ENCODE measurements at regions not wholly inside any gene's neighbourhood (a gene's known extent, or its start where the extent isn't known, plus 50 kb on each side); places are given as distances from the start of the nearest gene placed in this dataset.
"Not testable (repeated sequence)": the region's sequence is repeated elsewhere in the genome, so short reads cannot be mapped to it uniquely, and the experiment has no call there.

GRCh38 chr15:55126111-55126510 is 70.6 kb downstream of the RSL24D1 start:
- DNase-seq = no peak

GRCh38 chr15:55124616-55125015 is 72.1 kb downstream of the RSL24D1 start:
- no peak for DNase-seq

- no peak for DNase-seq
These were observed 78.3 kb downstream of the RSL24D1 start for GRCh38 chr15:55118344-55118870.

- no peak for DNase-seq
These were observed 80.1 kb downstream of the RSL24D1 start for GRCh38 chr15:55116636-55117035.

- no peak for DNase-seq
These were observed 83.0 kb downstream of the RSL24D1 start for GRCh38 chr15:55113736-55114135.

- no peak for DNase-seq
These were observed 84.0 kb downstream of the RSL24D1 start for GRCh38 chr15:55112706-55113105.

- no peak for DNase-seq
These were observed 86.3 kb downstream of the RSL24D1 start for GRCh38 chr15:55110446-55110845.

- DNase-seq = peak; percentile 78
These were observed 87.8 kb downstream of the RSL24D1 start for GRCh38 chr15:55108858-55109518.

- no peak for DNase-seq
These were observed 88.3 kb downstream of the RSL24D1 start for GRCh38 chr15:55108448-55108847.

GRCh38 chr15:55106155-55106554 is 90.6 kb downstream of the RSL24D1 start:
- no peak for DNase-seq

- no peak for DNase-seq
These were observed 102.6 kb downstream of the RSL24D1 start for GRCh38 chr15:55094136-55094535.

- DNase-seq = no peak
These were observed 108.5 kb downstream of the RSL24D1 start for GRCh38 chr15:55088207-55088606.

- no peak for DNase-seq
These were observed 112.1 kb downstream of the RSL24D1 start for GRCh38 chr15:55084673-55085072.

- DNase-seq = no peak
These were observed 112.5 kb downstream of the RSL24D1 start for GRCh38 chr15:55084216-55084615.

- not testable (repeated sequence) for DNase-seq
These were observed 119.7 kb downstream of the RSL24D1 start for GRCh38 chr15:55077052-55077451.

- no peak for DNase-seq
These were observed 122.3 kb downstream of the RSL24D1 start for GRCh38 chr15:55074431-55074830.

GRCh38 chr15:55063970-55064369 is 132.8 kb downstream of the RSL24D1 start:
- not testable (repeated sequence) for DNase-seq

- no peak for DNase-seq
These were observed 135.9 kb downstream of the RSL24D1 start for GRCh38 chr15:55060836-55061235.

- no peak for DNase-seq
These were observed 140.2 kb downstream of the RSL24D1 start for GRCh38 chr15:55056500-55056899.

- DNase-seq = no peak
These were observed 152.6 kb downstream of the RSL24D1 start for GRCh38 chr15:55044162-55044561.

- DNase-seq = no peak
These were observed 159.7 kb downstream of the RSL24D1 start for GRCh38 chr15:55037071-55037470.

- DNase-seq = no peak
These were observed 161.0 kb downstream of the RSL24D1 start for GRCh38 chr15:55035749-55036148.

- DNase-seq = no peak
These were observed 163.2 kb downstream of the RSL24D1 start for GRCh38 chr15:55033574-55033973.

GRCh38 chr15:55031727-55032126 is 165.0 kb downstream of the RSL24D1 start:
- DNase-seq = no peak

GRCh38 chr15:55026381-55026780 is 170.4 kb downstream of the RSL24D1 start:
- no peak for DNase-seq
